Gastrocnemius medialis (tissue), 4 donors: ENCODE measurements at regions not wholly inside any gene's neighbourhood (a gene's known extent, or its start where the extent isn't known, plus 50 kb on each side); places are given as distances from the start of the nearest gene placed in this dataset.

ENCODE experiments used
- ATAC-seq, 2 donors: fragments of 150-250 bp; one replicate each; pipeline ENCODE4 v1.9.1; 2016
- DNase-seq, 2 donors: peaks; one replicate each; pipeline ENCODE4 v3.0.0-alpha.2; 2019
- H3K27ac ChIP-seq, 4 donors: fragments of 200-600 bp; sonication (generic); 1 replicate in 1 of 4; 2 replicates in 3 of 4; pipeline ENCODE4 v1.5.1; 2016 to 2018; ENCODE audit warnings: mild to moderate bottlenecking in 2 of 4, moderate library complexity in 1 of 4
- H3K27me3 ChIP-seq, 3 donors: fragments of 200-600 bp; sonication (generic) in 2 of 3; 1 replicate in 1 of 3; 2 replicates in 2 of 3; pipeline versions ENCODE4 v1.5.1 to v1.6.0; 2016 to 2019; ENCODE audit warnings: mild to moderate bottlenecking in 1 of 3, moderate library complexity in 1 of 3
- H3K36me3 ChIP-seq, 2 donors: fragments of 200-600 bp; sonication (generic) in 1 of 2; one replicate each; pipeline ENCODE4 v1.5.1; 2017 to 2018
- H3K4me1 ChIP-seq, 2 donors: fragments of 200-600 bp; sonication (generic) in 1 of 2; one replicate each; pipeline ENCODE4 v1.5.1; 2016 to 2017; ENCODE audit warnings: mild to moderate bottlenecking in 2 of 2
- H3K4me3 ChIP-seq, 4 donors: fragments of 200-600 bp; sonication (generic) in 3 of 4; 1 replicate in 1 of 4; 2 replicates in 3 of 4; pipeline ENCODE4 v1.5.1; 2016 to 2019; ENCODE audit warnings: mild to moderate bottlenecking in 2 of 4
- H3K9me3 ChIP-seq, 3 donors: fragments of 200-600 bp; sonication (generic) in 2 of 3; 1 replicate in 1 of 3; 2 replicates in 2 of 3; pipeline ENCODE4 v1.5.1; 2016 to 2019
- POLR2A ChIP-seq, 2 donors: fragments of 450-650 bp; IDR thresholded peaks; one replicate each; pipeline ENCODE4 v1.6.1; 2017; ENCODE audit warnings: antibody characterized with exemption in 2 of 2, mild to moderate bottlenecking in 2 of 2, moderate library complexity in 2 of 2
- in situ Hi-C, 4 donors: fragments of 200-750 bp; cut with MboI; loops; one replicate each; pipeline versions ENCODE4 v1.15.0 to v1.8.0; 2017; ENCODE audit warnings: low sequenced_read_pairs in 4 of 4
- intact Hi-C: fragments of 100-400 bp; cut with DNase I; formaldehyde crosslinking; loops from one replicate; pipeline ENCODE4 v1.15.1; 2023; ENCODE audit warnings: low total_unique reads
- TF ChIP-seq, protein P1 (sequence below), 5 experiments: fragments of 450-650 bp in 3 of 5; fragments of 200-600 bp in 2 of 5; sonication (generic) in 2 of 5; IDR thresholded peaks in 4 of 5; conservative IDR thresholded peaks in 1 of 5; 1 replicate in 4 of 5; 2 replicates in 1 of 5; pipeline ENCODE4 v1.5.1; 2016 to 2019; ENCODE audit warnings: antibody characterized with exemption in 5 of 5, mild to moderate bottlenecking in 3 of 5, moderate library complexity in 3 of 5

DNA sequence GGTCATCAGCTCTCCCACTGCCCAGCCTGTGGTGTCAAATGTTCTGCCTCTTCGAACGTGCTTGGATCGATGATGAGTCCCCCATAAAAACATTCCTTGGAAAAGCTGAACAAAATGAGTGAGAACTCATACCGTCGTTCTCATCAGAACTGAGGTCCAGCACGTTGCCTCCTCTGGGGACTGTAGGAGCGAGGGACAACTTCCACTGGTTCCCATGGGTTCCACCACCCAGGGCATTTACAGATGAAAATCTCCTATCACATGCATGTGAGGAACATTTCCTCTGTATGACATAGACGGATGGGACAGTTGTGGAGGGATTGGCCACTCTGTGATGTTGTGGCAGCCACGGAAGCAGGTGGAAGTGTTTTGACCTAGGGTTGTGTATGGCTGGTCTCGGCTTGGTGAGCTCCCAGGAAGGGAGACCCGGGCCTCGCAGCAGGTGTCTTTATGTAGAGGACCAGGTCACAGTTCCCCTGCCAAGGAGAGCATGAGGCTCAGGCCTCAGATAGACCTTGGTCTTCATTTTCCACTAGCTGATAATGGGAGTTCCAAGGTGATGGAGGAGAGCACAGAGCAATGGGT, 113.0 kb downstream of the SNRPN start:
- H3K4me1 ChIP-seq: no peaks in the 10 kb centered on the region
- no peak overlapping the region for H3K27ac ChIP-seq
- H3K4me3 ChIP-seq: no peak overlapping the region
- in situ Hi-C loops (no loop called here), intact Hi-C loops (no loop called here)
- no peaks in the 10 kb centered on the region for H3K27me3 ChIP-seq
- DNase-seq (no peak), ATAC-seq (no peak)
- TF ChIP-seq, protein P1, sequence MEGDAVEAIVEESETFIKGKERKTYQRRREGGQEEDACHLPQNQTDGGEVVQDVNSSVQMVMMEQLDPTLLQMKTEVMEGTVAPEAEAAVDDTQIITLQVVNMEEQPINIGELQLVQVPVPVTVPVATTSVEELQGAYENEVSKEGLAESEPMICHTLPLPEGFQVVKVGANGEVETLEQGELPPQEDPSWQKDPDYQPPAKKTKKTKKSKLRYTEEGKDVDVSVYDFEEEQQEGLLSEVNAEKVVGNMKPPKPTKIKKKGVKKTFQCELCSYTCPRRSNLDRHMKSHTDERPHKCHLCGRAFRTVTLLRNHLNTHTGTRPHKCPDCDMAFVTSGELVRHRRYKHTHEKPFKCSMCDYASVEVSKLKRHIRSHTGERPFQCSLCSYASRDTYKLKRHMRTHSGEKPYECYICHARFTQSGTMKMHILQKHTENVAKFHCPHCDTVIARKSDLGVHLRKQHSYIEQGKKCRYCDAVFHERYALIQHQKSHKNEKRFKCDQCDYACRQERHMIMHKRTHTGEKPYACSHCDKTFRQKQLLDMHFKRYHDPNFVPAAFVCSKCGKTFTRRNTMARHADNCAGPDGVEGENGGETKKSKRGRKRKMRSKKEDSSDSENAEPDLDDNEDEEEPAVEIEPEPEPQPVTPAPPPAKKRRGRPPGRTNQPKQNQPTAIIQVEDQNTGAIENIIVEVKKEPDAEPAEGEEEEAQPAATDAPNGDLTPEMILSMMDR (IDR thresholded peaks at IDR 0.05 in 4 of 5, conservative IDR thresholded peaks at IDR 0.05 in 1 of 5): no peak
- TF ChIP-seq POLR2A (IDR thresholded peaks at IDR 0.05): no peak
- peaks cover 27 to 99% (median 98%) of the 10 kb centered on the region in 3 donors for H3K9me3 ChIP-seq
- H3K36me3 ChIP-seq: peaks cover 13 to 94% of the 10 kb centered on the region in 2 donors

DNA sequence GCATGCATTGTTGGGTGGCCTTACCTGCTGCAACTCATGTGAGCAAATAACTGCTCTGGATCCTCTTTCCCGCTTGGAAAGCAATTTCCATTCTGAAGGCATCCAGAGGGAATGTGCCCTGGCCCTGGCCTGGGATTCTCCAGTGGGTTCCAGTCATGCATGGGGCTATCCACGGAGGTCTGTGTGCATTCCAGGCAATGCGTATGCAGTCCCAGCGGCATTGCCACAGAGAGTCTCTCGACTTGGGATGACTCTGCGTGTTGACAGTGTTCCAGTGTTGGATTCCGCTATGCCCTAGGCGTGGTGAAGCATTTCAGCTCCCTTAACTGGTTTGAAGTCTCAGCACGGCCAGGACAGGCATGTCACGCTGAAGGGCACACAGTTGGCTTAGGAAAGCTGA, 113.9 kb downstream of the SNRPN start:
- H3K27ac ChIP-seq: no peak overlapping the region
- DNase-seq: no peak
- H3K9me3 ChIP-seq: peaks cover 25 to 99% (median 97%) of the 10 kb centered on the region in 3 donors
- no peak for ATAC-seq
- intact Hi-C loops: no loop called here
- H3K36me3 ChIP-seq: peaks cover 14 to 97% of the 10 kb centered on the region in 2 donors
- in situ Hi-C loops: no loop called here
- peak overlapping the region in 1 of 4 donors; percentile 13 for H3K4me3 ChIP-seq
- H3K27me3 ChIP-seq: no peaks in the 10 kb centered on the region
- TF ChIP-seq, protein P1 (IDR thresholded peaks at IDR 0.05 in 4 of 5, conservative IDR thresholded peaks at IDR 0.05 in 1 of 5): no peak
- no peak for TF ChIP-seq POLR2A (IDR thresholded peaks at IDR 0.05)
- H3K4me1 ChIP-seq: no peaks in the 10 kb centered on the region

GRCh38 chr15:25070353-25070963, 115.7 kb downstream of the SNRPN start:
- TF ChIP-seq, protein P1 (IDR thresholded peaks at IDR 0.05 in 4 of 5, conservative IDR thresholded peaks at IDR 0.05 in 1 of 5): no peak
- TF ChIP-seq POLR2A (IDR thresholded peaks at IDR 0.05): no peak
- peaks cover 0 to 2% (median 0%) of the 10 kb centered on the region in 3 donors for H3K27me3 ChIP-seq
- no peaks in the 10 kb centered on the region for H3K4me1 ChIP-seq
- no peak overlapping the region for H3K4me3 ChIP-seq
- H3K36me3 ChIP-seq: peaks cover 18 to 97% of the 10 kb centered on the region in 2 donors
- no peak for ATAC-seq
- in situ Hi-C loops (loop anchor here in 1 of 4 donors (10.0 kb wide), 1 partner anchor 56 kb away; no protein-coding TSS in a partner anchor), intact Hi-C loops (no loop called here)
- peaks cover 21 to 99% (median 89%) of the 10 kb centered on the region in 3 donors for H3K9me3 ChIP-seq
- no peak for DNase-seq
- H3K27ac ChIP-seq: no peak overlapping the region

DNA sequence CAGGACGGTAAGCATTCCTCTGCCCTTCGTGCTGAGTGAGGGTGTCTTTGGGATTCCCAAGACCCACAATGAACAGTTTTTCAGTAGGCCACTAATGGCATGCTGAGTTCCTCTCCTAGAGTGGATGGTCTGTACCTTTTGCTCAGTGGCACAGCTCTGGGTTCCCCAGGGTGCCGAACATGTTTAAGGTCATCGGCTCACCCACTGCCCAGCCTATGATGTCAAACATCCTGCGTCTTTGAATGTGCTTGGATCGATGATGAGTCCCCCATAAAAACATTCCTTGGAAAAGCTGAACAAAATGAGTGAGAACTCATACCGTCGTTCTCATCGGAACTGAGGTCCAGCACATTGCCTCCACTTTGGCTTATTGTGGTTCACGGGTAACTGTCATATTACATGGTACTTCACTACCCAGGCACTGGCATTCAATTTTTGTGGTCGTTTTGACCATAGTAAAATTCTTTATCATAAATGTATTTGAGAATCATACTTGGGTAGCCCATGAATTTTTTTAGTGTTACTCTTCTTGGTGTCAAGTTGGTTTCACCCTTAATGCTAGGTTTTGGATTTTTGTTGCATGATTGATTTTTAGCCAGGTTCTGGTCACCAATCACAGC, 118.2 kb downstream of the SNRPN start:
- ATAC-seq: no peak
- Histone ChIP-seq H3K36me3 (peaks cover 18 to 98% of the 10 kb centered on the region in 2 donors), H3K27ac (no peak overlapping the region), H3K9me3 (peaks cover 28 to 92% (median 64%) of the 10 kb centered on the region in 3 donors), H3K4me3 (peak overlapping the region in 1 of 4 donors; percentile 46), H3K27me3 (peaks cover 0 to 2% (median 0%) of the 10 kb centered on the region in 3 donors), H3K4me1 (no peaks in the 10 kb centered on the region)
- in situ Hi-C loops: loop anchor here in 1 of 4 donors (10.0 kb wide), 1 partner anchor 58 kb away; no protein-coding TSS in a partner anchor
- no peak for DNase-seq
- intact Hi-C loops: no loop called here
- no peak for TF ChIP-seq POLR2A (IDR thresholded peaks at IDR 0.05)
- TF ChIP-seq, protein P1 (IDR thresholded peaks at IDR 0.05 in 4 of 5, conservative IDR thresholded peaks at IDR 0.05 in 1 of 5): no peak
